ENCODE measurements at regions not wholly inside any gene's neighbourhood (a gene's known extent, or its start where the extent isn't known, plus 50 kb on each side); places are given as distances from the start of the nearest gene placed in this dataset.

DNA sequence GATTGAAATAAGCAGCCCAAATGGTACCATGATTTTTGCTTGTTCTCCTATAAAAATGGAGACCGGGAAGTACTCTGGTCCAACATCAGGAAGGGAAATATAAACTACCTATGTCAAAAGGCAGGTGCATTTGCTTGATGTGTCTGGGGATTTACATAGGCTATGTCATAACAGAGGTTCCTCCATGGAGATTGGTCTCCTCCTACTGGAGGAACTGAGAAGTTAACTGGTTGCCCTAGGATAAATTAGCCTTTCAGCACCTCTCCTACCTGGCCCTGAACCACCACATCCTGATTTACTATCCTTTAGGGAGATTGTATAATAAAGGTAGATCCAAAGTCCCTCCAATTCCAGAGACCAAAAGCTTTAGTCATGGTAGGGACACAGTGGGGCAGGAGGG, 1109.3 kb upstream of the B3GALT2 start:
- DNase-seq = peak; percentile 7 to 29 (median 13)
- H3K9me3 Mint-ChIP-seq = no peaks in the 10 kb centered on the region
- no peak overlapping the region for H3K27ac Mint-ChIP-seq
- no peaks in the 10 kb centered on the region for H3K36me3 Mint-ChIP-seq
- H3K27me3 Mint-ChIP-seq (ENCODE audit: low read depth in 3 of 3) = no peaks in the 10 kb centered on the region
- H3K4me1 Mint-ChIP-seq = no peaks in the 10 kb centered on the region
- no peak overlapping the region for H3K4me3 Mint-ChIP-seq

DNA sequence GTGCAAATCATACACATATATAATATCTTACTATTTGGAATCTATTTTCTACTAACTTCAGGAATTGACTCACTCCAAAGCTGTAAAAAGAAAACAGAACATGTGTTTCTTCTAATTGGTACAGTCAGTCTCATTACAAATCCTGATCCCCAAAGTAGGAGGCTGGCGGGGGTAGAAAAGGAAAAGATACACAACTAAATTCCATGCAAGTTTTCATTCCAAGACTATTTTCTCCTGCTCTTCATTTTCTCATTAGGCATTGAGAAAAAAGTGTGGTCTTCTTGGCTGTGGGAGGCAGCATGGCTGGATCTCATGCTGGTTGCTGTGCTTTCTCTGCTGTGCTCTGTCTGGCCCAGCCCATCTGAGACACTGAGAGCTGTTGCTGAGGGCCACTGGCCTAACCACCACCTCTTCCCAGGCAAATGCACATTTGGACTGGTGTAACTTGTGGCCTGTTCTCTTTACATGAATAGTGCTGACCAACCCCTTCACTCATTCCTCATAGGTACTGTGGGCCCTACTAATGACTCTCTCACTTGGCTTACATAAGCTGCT, 1107.5 kb upstream of the B3GALT2 start:
- no peaks in the 10 kb centered on the region for H3K9me3 Mint-ChIP-seq
- no peaks in the 10 kb centered on the region for H3K4me1 Mint-ChIP-seq
- no peak overlapping the region for H3K27ac Mint-ChIP-seq
- DNase-seq = no peak
- H3K4me3 Mint-ChIP-seq = no peak overlapping the region
- H3K27me3 Mint-ChIP-seq (ENCODE audit: low read depth in 3 of 3) = no peaks in the 10 kb centered on the region
- no peaks in the 10 kb centered on the region for H3K36me3 Mint-ChIP-seq

DNA sequence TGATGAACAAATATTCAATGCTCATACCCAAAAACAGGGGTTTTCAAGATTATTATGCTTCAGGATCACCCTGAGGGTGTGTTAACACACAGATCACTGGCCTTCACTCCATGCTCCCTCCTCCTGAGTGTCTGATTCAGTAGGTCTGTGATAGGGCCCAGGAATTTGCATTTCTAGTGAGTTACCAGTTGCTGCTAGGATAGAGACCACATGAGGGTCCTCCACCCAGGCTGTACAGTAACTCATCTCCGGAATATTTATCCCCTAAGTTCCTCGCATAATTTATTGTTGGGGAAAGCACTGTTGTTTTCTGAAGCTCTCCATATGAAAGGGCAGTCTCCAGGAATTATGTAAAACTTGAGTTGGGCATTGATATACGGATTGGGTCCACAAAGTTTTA, 1106.6 kb upstream of the B3GALT2 start:
- no peaks in the 10 kb centered on the region for H3K36me3 Mint-ChIP-seq
- H3K27me3 Mint-ChIP-seq (ENCODE audit: low read depth in 3 of 3) = no peaks in the 10 kb centered on the region
- DNase-seq = no peak
- no peaks in the 10 kb centered on the region for H3K4me1 Mint-ChIP-seq
- no peak overlapping the region for H3K27ac Mint-ChIP-seq
- no peak overlapping the region for H3K4me3 Mint-ChIP-seq
- no peaks in the 10 kb centered on the region for H3K9me3 Mint-ChIP-seq

DNA sequence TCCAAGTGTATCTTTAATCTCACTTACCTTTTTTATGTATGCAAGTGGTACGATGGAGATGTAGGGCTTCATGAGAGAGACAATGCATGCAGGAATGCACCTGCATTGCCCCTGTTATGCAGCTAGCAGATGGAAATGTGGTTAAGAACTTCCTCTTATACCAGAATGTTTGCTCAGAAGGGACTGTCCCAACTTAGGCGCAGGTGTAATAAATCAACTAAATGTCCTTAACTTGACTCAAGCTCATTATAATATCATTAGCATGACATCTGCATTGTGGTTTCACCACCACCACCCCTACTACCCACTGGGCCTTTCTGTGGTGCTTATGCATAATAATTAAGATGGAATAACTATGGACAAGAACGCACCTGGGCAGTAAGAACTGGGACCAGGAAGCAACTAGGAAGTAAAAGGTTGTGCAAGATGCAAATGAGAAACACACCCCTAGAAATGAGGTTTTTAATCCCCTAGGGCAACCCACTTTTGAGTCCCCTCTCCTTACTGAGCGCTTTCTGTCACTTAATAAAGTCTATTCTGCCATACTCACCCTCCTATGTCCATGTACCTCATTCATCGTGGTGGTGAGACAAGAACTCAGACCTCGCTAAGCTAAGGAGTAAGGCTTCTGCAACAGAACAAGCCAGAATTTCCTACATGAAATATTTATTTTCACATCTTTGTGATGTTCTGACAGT, 1103.3 kb upstream of the B3GALT2 start:
- H3K4me3 Mint-ChIP-seq = no peak overlapping the region
- no peaks in the 10 kb centered on the region for H3K4me1 Mint-ChIP-seq
- no peaks in the 10 kb centered on the region for H3K36me3 Mint-ChIP-seq
- DNase-seq = no peak
- peaks cover 0 to 4% (median 0%) of the 10 kb centered on the region in 6 donors for H3K9me3 Mint-ChIP-seq
- H3K27me3 Mint-ChIP-seq (ENCODE audit: low read depth in 3 of 3) = peaks cover 0 to 2% (median 0%) of the 10 kb centered on the region in 3 donors
- H3K27ac Mint-ChIP-seq = no peak overlapping the region

DNA sequence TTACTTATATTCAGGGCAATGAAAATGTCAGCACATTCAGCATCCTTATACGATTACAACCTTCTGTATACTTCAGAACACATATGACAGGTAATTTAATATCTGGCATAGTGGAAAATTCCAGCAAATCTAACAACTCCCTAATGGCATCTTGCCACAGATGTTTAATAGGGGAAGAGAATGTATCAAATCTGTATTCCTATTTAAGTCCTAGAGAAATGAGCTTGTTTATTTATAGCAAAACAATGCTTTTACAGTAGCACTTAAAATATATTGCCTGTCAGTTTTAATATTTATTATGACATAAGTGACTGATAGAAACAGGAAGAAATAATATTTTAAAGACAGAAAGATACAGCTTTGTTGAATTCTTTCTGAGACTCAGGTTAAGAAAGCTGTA, 1101.8 kb upstream of the B3GALT2 start:
- peaks cover 0 to 2% (median 0%) of the 10 kb centered on the region in 3 donors for H3K27me3 Mint-ChIP-seq (ENCODE audit: low read depth in 3 of 3)
- H3K4me1 Mint-ChIP-seq = no peaks in the 10 kb centered on the region
- peaks cover 0 to 6% (median under 1%) of the 10 kb centered on the region in 6 donors for H3K9me3 Mint-ChIP-seq
- H3K36me3 Mint-ChIP-seq = no peaks in the 10 kb centered on the region
- H3K27ac Mint-ChIP-seq = no peak overlapping the region
- DNase-seq = no peak
- H3K4me3 Mint-ChIP-seq = no peak overlapping the region

DNA sequence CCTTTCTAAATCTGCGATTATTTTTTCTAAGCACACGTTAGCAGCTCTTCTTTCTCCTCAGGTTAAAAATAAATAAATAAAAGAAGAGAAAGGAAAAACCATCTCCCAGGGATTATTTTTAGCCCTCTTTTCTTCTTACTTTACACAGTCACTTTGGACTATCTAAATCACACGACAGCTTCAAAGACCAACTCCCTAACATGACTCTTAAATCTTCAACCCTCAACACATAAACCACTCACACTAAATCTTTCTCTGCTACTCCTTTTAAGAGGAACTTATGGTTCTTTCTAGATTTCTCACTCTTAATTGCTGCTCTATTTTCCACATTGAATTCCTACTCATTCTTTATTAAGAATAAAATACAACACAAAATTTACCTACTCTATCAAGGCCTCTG, 1095.0 kb upstream of the B3GALT2 start:
- Mint-ChIP-seq H3K36me3 (no peaks in the 10 kb centered on the region), H3K27ac (no peak overlapping the region), H3K9me3 (peaks cover 0 to 10% (median 0%) of the 10 kb centered on the region in 6 donors), H3K4me1 (no peaks in the 10 kb centered on the region), H3K27me3 (ENCODE audit: low read depth in 3 of 3) (peaks cover 0 to 3% (median 2%) of the 10 kb centered on the region in 3 donors), H3K4me3 (no peak overlapping the region)
- DNase-seq = no peak

DNA sequence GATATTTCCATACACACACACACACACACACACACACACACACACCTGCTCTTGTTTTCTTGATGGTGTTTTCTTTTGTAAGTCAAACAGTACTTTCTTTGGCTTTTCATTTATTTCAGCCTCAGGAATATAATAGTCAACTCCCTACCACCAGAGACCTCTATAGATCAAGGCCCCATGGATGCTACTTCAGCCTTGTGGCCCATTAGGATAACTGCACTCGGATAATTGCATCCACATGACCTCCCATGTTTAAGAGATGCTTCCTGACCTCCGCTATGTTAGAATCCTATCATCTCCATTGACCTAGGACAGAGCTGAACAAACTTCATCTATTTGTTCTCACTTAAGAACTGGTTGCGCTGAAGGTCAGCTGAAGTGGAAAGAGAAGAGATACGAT, 1094.0 kb upstream of the B3GALT2 start:
- DNase-seq = no peak
- no peaks in the 10 kb centered on the region for H3K4me1 Mint-ChIP-seq
- no peak overlapping the region for H3K27ac Mint-ChIP-seq
- no peak overlapping the region for H3K4me3 Mint-ChIP-seq
- no peaks in the 10 kb centered on the region for H3K36me3 Mint-ChIP-seq
- peaks cover 0 to 2% (median 1%) of the 10 kb centered on the region in 3 donors for H3K27me3 Mint-ChIP-seq (ENCODE audit: low read depth in 3 of 3)
- peaks cover 0 to 10% (median 2%) of the 10 kb centered on the region in 6 donors for H3K9me3 Mint-ChIP-seq

DNA sequence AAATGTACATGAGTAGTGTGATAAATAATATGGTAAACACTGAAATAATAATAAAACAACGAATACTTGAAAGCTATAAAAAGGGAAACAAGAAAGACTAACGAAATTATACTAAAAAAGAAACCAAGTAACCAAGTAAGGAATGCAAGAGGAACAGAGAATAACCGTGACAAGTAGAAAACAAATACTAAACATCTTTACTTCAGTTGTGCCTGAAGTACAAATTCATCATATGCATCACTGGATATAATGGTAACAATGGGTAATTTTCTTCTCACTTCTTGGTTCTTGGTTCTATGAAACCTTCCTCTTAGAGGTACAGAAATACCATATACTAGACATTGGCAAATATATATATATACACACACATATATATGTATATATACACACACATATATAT, 1093.6 kb upstream of the B3GALT2 start:
- no peak overlapping the region for H3K27ac Mint-ChIP-seq

DNA sequence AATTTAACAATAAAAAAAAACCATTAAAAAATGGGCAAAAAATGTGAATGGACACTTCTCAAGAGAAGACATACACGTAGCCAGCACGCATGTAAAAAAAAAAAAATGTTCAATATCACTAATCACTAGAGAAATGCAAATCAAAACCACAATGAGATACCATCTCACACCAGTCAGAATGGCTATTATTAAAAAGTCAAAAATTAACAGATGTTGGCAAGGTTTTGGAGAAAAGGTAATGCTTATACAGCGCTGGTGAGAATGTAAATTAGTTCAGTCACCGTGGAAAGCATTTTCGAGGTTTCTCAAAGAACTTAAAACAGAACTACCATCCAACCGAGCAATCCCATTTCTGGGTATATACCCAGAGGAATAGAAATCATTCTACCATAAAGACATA, 1091.5 kb upstream of the B3GALT2 start:
- H3K27me3 Mint-ChIP-seq (ENCODE audit: low read depth in 3 of 3) = peaks cover 0 to 2% (median under 1%) of the 10 kb centered on the region in 3 donors
- H3K4me3 Mint-ChIP-seq = no peak overlapping the region
- H3K4me1 Mint-ChIP-seq = no peaks in the 10 kb centered on the region
- H3K36me3 Mint-ChIP-seq = no peaks in the 10 kb centered on the region
- no peak overlapping the region for H3K27ac Mint-ChIP-seq
- no peak for DNase-seq
- peaks cover 0 to 3% (median 0%) of the 10 kb centered on the region in 6 donors for H3K9me3 Mint-ChIP-seq

More for the DNA sequence above, 1093.6 kb upstream of the B3GALT2 start:
- no peak for DNase-seq
- no peak overlapping the region for H3K4me3 Mint-ChIP-seq
- H3K4me1 Mint-ChIP-seq = no peaks in the 10 kb centered on the region
- no peaks in the 10 kb centered on the region for H3K36me3 Mint-ChIP-seq
- H3K9me3 Mint-ChIP-seq = peaks cover 0 to 10% (median 2%) of the 10 kb centered on the region in 6 donors
- peaks cover 0 to 2% (median 1%) of the 10 kb centered on the region in 3 donors for H3K27me3 Mint-ChIP-seq (ENCODE audit: low read depth in 3 of 3)

DNA sequence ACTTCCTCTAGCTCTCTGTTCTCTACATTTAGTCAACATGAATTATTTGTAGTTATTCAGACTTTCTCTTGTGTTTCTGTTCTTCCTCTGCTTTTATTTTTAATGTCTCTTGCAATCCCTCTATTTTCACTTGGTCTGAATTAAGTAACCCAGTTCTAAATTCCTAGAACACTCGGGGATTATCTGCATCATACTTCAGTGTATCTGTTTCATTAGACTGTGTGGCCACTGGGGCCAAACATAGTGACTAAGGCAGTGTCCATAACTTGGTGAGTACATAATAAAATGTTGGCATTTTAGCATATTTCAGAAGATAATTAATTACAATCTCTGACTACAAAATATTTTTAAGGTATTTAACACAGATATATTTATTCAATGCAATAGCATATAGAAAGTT, 1087.2 kb upstream of the B3GALT2 start:
- peaks cover 0 to 1% (median 0%) of the 10 kb centered on the region in 3 donors for H3K27me3 Mint-ChIP-seq (ENCODE audit: low read depth in 3 of 3)
- H3K27ac Mint-ChIP-seq = no peak overlapping the region
- H3K4me1 Mint-ChIP-seq = no peaks in the 10 kb centered on the region
- no peak for DNase-seq
- no peak overlapping the region for H3K4me3 Mint-ChIP-seq
- H3K36me3 Mint-ChIP-seq = no peaks in the 10 kb centered on the region
- peaks cover 0 to 5% (median 0%) of the 10 kb centered on the region in 6 donors for H3K9me3 Mint-ChIP-seq

DNA sequence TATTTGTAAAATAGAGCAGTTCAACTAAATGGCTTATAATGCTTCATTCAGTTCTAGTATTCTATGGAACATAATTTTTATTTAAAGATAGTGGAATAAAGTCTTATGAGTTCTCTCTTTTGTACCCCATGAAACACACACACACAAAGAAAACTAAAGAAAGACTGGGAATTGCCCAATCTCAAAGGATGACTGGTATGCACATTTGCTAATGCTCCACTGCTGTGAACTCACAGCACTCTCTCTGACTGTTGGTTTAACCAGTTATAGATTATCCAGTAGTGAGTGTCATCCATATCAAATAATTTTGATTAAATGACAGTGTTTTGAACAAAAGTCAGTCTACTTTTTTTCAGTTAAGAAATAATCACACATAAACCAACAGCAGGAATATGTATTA, 1082.4 kb upstream of the B3GALT2 start:
- H3K9me3 Mint-ChIP-seq = peaks cover 0 to 5% (median 2%) of the 10 kb centered on the region in 6 donors
- DNase-seq = no peak
- H3K36me3 Mint-ChIP-seq = no peaks in the 10 kb centered on the region
- no peak overlapping the region for H3K27ac Mint-ChIP-seq
- no peaks in the 10 kb centered on the region for H3K4me1 Mint-ChIP-seq
- H3K4me3 Mint-ChIP-seq = no peak overlapping the region
- peaks cover 0 to 3% (median 2%) of the 10 kb centered on the region in 3 donors for H3K27me3 Mint-ChIP-seq (ENCODE audit: low read depth in 3 of 3)

DNA sequence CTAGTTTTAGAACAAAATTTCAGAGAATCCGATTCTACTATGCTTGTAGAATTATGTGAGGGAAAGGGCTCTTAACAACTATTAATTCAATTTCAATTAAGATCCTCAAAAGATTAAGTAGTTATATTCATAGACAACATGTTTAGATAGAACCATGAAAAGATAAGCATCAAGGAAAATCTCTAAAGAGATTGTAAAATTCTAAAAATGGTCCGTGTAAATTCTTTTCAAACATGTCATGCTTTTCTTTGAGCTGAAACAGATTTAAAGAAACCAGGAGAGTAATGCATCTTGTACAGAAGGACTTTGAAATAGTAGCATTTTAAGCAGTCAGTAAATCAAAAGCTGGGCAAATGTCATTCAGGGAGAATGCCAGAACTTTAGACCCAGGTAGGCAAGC, 1080.6 kb upstream of the B3GALT2 start:
- Mint-ChIP-seq H3K9me3 (peaks cover 2 to 12% (median 8%) of the 10 kb centered on the region in 6 donors), H3K4me3 (no peak overlapping the region), H3K27me3 (ENCODE audit: low read depth in 3 of 3) (peaks cover 0 to 3% (median 2%) of the 10 kb centered on the region in 3 donors), H3K4me1 (no peaks in the 10 kb centered on the region), H3K27ac (no peak overlapping the region), H3K36me3 (no peaks in the 10 kb centered on the region)
- DNase-seq = no peak

DNA sequence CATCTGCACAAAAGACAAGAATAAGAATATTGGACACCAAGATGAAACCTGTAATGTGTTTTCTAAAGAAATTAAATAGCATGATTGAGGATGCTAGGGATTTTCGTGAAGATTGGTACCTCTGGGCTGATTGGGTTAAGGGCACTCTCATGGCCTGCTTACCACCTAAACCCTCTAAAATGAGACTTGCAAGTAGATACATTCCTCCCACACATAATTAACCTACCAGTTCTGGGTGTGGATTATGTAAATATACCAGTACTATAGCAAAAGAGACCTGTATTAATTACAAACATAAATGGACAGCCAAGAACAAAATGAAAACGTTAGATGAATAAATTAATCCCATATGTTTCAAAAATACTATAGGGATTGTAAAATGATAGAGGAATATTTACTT, 1069.6 kb upstream of the B3GALT2 start:
- Mint-ChIP-seq H3K9me3 (peaks cover 0 to 6% (median under 1%) of the 10 kb centered on the region in 6 donors), H3K4me1 (no peaks in the 10 kb centered on the region), H3K4me3 (no peak overlapping the region), H3K27me3 (ENCODE audit: low read depth in 3 of 3) (peaks cover 0 to 2% (median 0%) of the 10 kb centered on the region in 3 donors), H3K36me3 (peaks cover 0 to 4% (median 0%) of the 10 kb centered on the region in 3 donors), H3K27ac (no peak overlapping the region)
- no peak for DNase-seq

DNA sequence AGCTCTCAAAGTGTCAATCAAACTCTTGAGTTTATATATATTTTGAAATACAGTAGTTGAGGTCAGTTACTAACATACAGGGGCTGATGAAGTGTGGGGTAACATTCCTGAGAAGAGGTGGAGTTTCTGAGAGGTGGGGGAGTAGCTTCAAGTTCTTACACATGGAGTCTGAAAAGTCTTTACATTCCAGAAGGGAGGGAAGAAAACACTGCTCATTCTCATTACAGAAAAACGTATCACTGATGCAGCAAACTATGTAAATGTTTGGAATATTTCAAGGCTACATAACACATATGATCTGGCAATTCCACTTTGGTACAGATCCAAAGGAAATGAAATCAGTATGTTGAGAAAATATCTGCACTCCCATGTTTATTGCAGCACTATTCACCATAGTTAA, 1065.8 kb upstream of the B3GALT2 start:
- no peak overlapping the region for H3K27ac Mint-ChIP-seq
- DNase-seq = no peak
- no peak overlapping the region for H3K4me3 Mint-ChIP-seq
- peaks cover 0 to 6% (median 1%) of the 10 kb centered on the region in 6 donors for H3K9me3 Mint-ChIP-seq
- peaks cover 0 to under 1% (median 0%) of the 10 kb centered on the region in 3 donors for H3K36me3 Mint-ChIP-seq
- H3K27me3 Mint-ChIP-seq (ENCODE audit: low read depth in 3 of 3) = peaks cover 0 to 1% (median 0%) of the 10 kb centered on the region in 3 donors
- no peaks in the 10 kb centered on the region for H3K4me1 Mint-ChIP-seq
